HCT116 (cell line): ENCODE measurements at regions not wholly inside any gene's neighbourhood (a gene's known extent, or its start where the extent isn't known, plus 50 kb on each side); places are given as distances from the start of the nearest gene placed in this dataset.

ENCODE experiments used
- ATAC-seq: fragments of 200-7000 bp; cut with Tn5 transposase; 2 replicates; pipeline ENCODE4 v1.9.1; 2020; ENCODE audit warnings: mild to moderate bottlenecking, moderate library complexity
- BruUV-seq: library from RNA; stranded (reverse); fragments of 400-500 nt; replicated peaks from 2 replicates; lab custom pipeline; 2021; lab: Mats Ljungman, UMichigan
- CTCF ChIA-PET: fragments of 300-600 bp; sonication (Branson Sonifier 250); formaldehyde crosslinking; loops from one replicate; lab custom pipeline; 2021; ENCODE audit warnings: antibody characterized with exemption; lab: Charles Lee
- POLR2A ChIA-PET: fragments of 300-600, 350-600 bp; sonication (Branson Sonifier 250); formaldehyde crosslinking; loops from one replicate; lab custom pipeline; 2021; ENCODE audit warnings: antibody characterized with exemption; lab: Charles Lee
- RAD21 ChIA-PET, 2 experiments: fragments of 300-600 bp; sonication (Branson Sonifier 250); formaldehyde crosslinking; loops; one replicate each; lab custom pipeline; 2023; ENCODE audit warnings: low total read pairs in 2 of 2; ENCODE audit not compliant: uncharacterized antibody in 2 of 2, unreplicated experiment in 2 of 2, low non-redundant PET in 1 of 2; lab: Charles Lee
- DNase-seq: peaks from one replicate; pipeline ENCODE4 v3.0.0-alpha.2; 2010; ENCODE audit warnings: low read depth, low spot score
- H2AFZ ChIP-seq: fragments of 200-600 bp; shearing (Covaris generic), sonication (generic); 2 replicates; pipeline ENCODE4 v1.6.1; 2017; ENCODE audit warnings: low read depth, mixed run types, mixed read lengths, antibody characterized with exemption, low read length; ENCODE audit not compliant: poor library complexity, severe bottlenecking
- H3K27ac ChIP-seq: 2 replicates; pipeline ENCODE4 v1.5.1; 2012; ENCODE audit warnings: low read depth, low read length
- H3K27me3 ChIP-seq: fragments of 200-600 bp; sonication (generic); 2 replicates; pipeline ENCODE4 v1.6.1; 2016; ENCODE audit warnings: mixed run types, low read length, mixed read lengths; ENCODE audit not compliant: insufficient read depth
- H3K36me3 ChIP-seq, 2 experiments: fragments of 200-500 bp in 1 of 2; fragments of 200-600 bp in 1 of 2; sonication (Bioruptor generic) in 1 of 2; sonication (generic) in 1 of 2; 2 replicates each; pipeline versions ENCODE4 v1.5.1 to v1.6.1; 2014 to 2016; ENCODE audit warnings: low read length in 2 of 2, inconsistent platforms in 1 of 2, mixed read lengths in 1 of 2, mixed run types in 1 of 2; ENCODE audit not compliant: insufficient read depth in 2 of 2, control insufficient read depth in 1 of 2
- H3K4me1 ChIP-seq, 2 experiments: fragments of 200-600 bp in 1 of 2; sonication (generic) in 1 of 2; 2 replicates each; pipeline versions ENCODE4 v1.5.1 to v1.6.1; 2012 to 2017; ENCODE audit warnings: low read length in 2 of 2, inconsistent platforms in 1 of 2, mild to moderate bottlenecking in 1 of 2, mixed read lengths in 1 of 2, mixed run types in 1 of 2, moderate library complexity in 1 of 2; ENCODE audit not compliant: insufficient read depth in 2 of 2, control insufficient read depth in 1 of 2
- H3K4me2 ChIP-seq: fragments of 200-600 bp; sonication (generic); 2 replicates; pipeline ENCODE4 v1.6.1; 2017; ENCODE audit warnings: mixed run types, low read length, mixed read lengths
- H3K4me3 ChIP-seq, 2 experiments: fragments of 200-600 bp in 1 of 2; sonication (generic) in 1 of 2; replicated peaks in 1 of 2; 2 replicates each; pipeline ENCODE4 v1.5.1; 2011 to 2016; ENCODE audit warnings: low read length in 2 of 2, control low read depth in 1 of 2, low read depth in 1 of 2, mild to moderate bottlenecking in 1 of 2, mixed read lengths in 1 of 2, mixed run types in 1 of 2
- H3K79me2 ChIP-seq: fragments of 200-600 bp; sonication (generic); 2 replicates; pipeline ENCODE4 v1.6.1; 2017; ENCODE audit warnings: mild to moderate bottlenecking, mixed run types, low read length, moderate library complexity, mixed read lengths; ENCODE audit not compliant: insufficient read depth
- H3K9ac ChIP-seq: fragments of 200-600 bp; sonication (generic); 2 replicates; pipeline ENCODE4 v1.6.1; 2016; ENCODE audit warnings: low read length, mixed read lengths
- H3K9me2 ChIP-seq: fragments of 200-600 bp; sonication (generic), shearing (Covaris generic); 2 replicates; pipeline ENCODE4 v1.6.1; 2017; ENCODE audit warnings: mixed run types, mild to moderate bottlenecking, moderate library complexity; ENCODE audit not compliant: insufficient read depth
- H3K9me3 ChIP-seq, 2 experiments: fragments of 200-500 bp in 1 of 2; fragments of 200-600 bp in 1 of 2; sonication (Bioruptor generic) in 1 of 2; sonication (generic) in 1 of 2; 2 replicates each; pipeline ENCODE4 v1.6.1; 2014 to 2017; ENCODE audit warnings: low read length in 2 of 2, mixed read lengths in 2 of 2, inconsistent platforms in 1 of 2, low read depth in 1 of 2, mild to moderate bottlenecking in 1 of 2, mixed run types in 1 of 2, moderate library complexity in 1 of 2; ENCODE audit not compliant: control insufficient read depth in 1 of 2, insufficient read depth in 1 of 2
- H4K20me1 ChIP-seq: fragments of 200-600 bp; sonication (generic), shearing (Covaris generic); 2 replicates; pipeline ENCODE4 v1.6.1; 2017; ENCODE audit warnings: mixed run types, mild to moderate bottlenecking, moderate library complexity; ENCODE audit not compliant: insufficient read depth
- CBX3 ChIP-seq: IDR thresholded peaks from 2 replicates; pipeline ENCODE4 v1.6.1; 2012; ENCODE audit warnings: low read depth
- CEBPB ChIP-seq: IDR thresholded peaks from 2 replicates; pipeline ENCODE4 v1.6.1; 2012; ENCODE audit warnings: low read depth
- EGR1 ChIP-seq: IDR thresholded peaks from 2 replicates; pipeline ENCODE4 v1.6.1; 2012; ENCODE audit warnings: low read depth
- EZH2phosphoT487 ChIP-seq: fragments of 200-600 bp; IDR thresholded peaks from 2 replicates; pipeline ENCODE4 v1.6.1; 2018; ENCODE audit warnings: antibody characterized with exemption, borderline replicate concordance
- JUND ChIP-seq: IDR thresholded peaks from 2 replicates; pipeline ENCODE4 v1.6.1; 2012
- POLR2AphosphoS5 ChIP-seq: IDR thresholded peaks from 2 replicates; pipeline ENCODE4 v1.6.1; 2011; ENCODE audit warnings: mild to moderate bottlenecking, low read depth, low read length, moderate library complexity
- RAD21 ChIP-seq: IDR thresholded peaks from 2 replicates; pipeline ENCODE4 v1.6.1; 2012; ENCODE audit warnings: low read depth, mild to moderate bottlenecking
- SIN3A ChIP-seq: IDR thresholded peaks from 2 replicates; pipeline ENCODE4 v1.6.1; 2012; ENCODE audit warnings: low read depth
- SP1 ChIP-seq: IDR thresholded peaks from 2 replicates; pipeline ENCODE4 v1.6.1; 2012; ENCODE audit warnings: low read depth
- SRF ChIP-seq: IDR thresholded peaks from 2 replicates; pipeline ENCODE4 v1.6.1; 2012; ENCODE audit warnings: low read depth
- TCF7L2 ChIP-seq: IDR thresholded peaks from 2 replicates; pipeline ENCODE4 v1.7.0; 2011; ENCODE audit warnings: borderline replicate concordance, inconsistent platforms; ENCODE audit not compliant: insufficient read depth, insufficient read length; ENCODE audit errors: extremely low read depth
- YY1 ChIP-seq: IDR thresholded peaks from 2 replicates; pipeline ENCODE4 v1.6.1; 2011; ENCODE audit warnings: low read length, low read depth, moderate library complexity, mild to moderate bottlenecking; ENCODE audit not compliant: insufficient replicate concordance; ENCODE audit errors: extremely low read depth
- ZFX ChIP-seq: fragments of 450-650 bp; IDR thresholded peaks from 2 replicates; pipeline ENCODE4 v1.6.1; 2017
- ZNF274 ChIP-seq: fragments of 200-500 bp; sonication (Bioruptor generic); IDR thresholded peaks from 2 replicates; pipeline ENCODE4 v1.6.1; 2014; ENCODE audit warnings: mild to moderate bottlenecking, low read depth, low read length, inconsistent platforms
- intact Hi-C: fragments of 100-400 bp; cut with micrococcal nuclease; formaldehyde crosslinking; loops from 2 replicates; pipeline ENCODE4 v1.10.0; 2022
- TF ChIP-seq, protein P1 (sequence below): IDR thresholded peaks from 2 replicates; pipeline ENCODE4 v1.6.1; 2012
- TF ChIP-seq, protein P2 (sequence below): IDR thresholded peaks from 2 replicates; pipeline ENCODE4 v1.6.1; 2012
- TF ChIP-seq, protein P3 (sequence below): IDR thresholded peaks from 2 replicates; pipeline ENCODE4 v1.6.1; 2011; ENCODE audit warnings: mild to moderate bottlenecking, low read length, moderate library complexity; ENCODE audit not compliant: insufficient replicate concordance; ENCODE audit errors: extremely low read depth
- TF ChIP-seq, protein P4 (sequence below): IDR thresholded peaks from 2 replicates; pipeline ENCODE4 v1.6.1; 2012; ENCODE audit warnings: low read depth

DNA sequence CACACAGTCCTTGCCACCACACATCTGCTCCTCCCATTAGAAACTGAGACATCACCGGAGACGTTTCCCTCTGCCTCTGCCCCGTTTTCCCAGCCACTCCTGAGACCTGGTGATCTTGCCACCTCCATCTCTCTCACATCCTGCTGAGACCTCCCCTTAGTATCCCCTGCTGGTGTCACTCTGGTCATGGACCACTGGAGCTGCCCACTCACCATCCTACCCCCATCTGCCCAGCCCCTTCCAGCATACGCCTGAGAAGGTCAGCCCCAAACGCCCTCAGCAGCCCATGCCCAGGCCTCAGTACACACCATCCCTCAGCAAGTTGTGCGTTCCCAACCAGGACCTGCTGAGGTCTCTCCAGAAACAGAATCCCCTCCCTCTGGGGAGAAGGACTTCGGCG lies 64.3 kb downstream of the SHANK2 start:
- ChIA-PET RAD21 (no interaction called here), CTCF (no interaction called here), POLR2A (no interaction called here)
- no peaks in the 10 kb centered on the region for H3K9me3 ChIP-seq
- no peaks in the 10 kb centered on the region for H3K27me3 ChIP-seq
- no peak for DNase-seq
- H4K20me1 ChIP-seq: no peaks in the 10 kb centered on the region
- H3K4me3 ChIP-seq: no peak overlapping the region
- no peak overlapping the region for H2AFZ ChIP-seq
- intact Hi-C loops: no loop called here
- TF ChIP-seq ZNF274 (no peak), TCF7L2 (no peak), ZFX (no peak), CBX3 (no peak), SIN3A (no peak), POLR2AphosphoS5 (no peak), RAD21 (no peak), EGR1 (no peak), SRF (no peak), CEBPB (no peak), YY1 (no peak), EZH2phosphoT487 (no peak), SP1 (no peak), JUND (no peak)
- TF ChIP-seq, protein P1, sequence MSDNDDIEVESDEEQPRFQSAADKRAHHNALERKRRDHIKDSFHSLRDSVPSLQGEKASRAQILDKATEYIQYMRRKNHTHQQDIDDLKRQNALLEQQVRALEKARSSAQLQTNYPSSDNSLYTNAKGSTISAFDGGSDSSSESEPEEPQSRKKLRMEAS: no peak
- TF ChIP-seq, protein P2, sequence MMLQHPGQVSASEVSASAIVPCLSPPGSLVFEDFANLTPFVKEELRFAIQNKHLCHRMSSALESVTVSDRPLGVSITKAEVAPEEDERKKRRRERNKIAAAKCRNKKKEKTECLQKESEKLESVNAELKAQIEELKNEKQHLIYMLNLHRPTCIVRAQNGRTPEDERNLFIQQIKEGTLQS: no peak
- TF ChIP-seq, protein P3, sequence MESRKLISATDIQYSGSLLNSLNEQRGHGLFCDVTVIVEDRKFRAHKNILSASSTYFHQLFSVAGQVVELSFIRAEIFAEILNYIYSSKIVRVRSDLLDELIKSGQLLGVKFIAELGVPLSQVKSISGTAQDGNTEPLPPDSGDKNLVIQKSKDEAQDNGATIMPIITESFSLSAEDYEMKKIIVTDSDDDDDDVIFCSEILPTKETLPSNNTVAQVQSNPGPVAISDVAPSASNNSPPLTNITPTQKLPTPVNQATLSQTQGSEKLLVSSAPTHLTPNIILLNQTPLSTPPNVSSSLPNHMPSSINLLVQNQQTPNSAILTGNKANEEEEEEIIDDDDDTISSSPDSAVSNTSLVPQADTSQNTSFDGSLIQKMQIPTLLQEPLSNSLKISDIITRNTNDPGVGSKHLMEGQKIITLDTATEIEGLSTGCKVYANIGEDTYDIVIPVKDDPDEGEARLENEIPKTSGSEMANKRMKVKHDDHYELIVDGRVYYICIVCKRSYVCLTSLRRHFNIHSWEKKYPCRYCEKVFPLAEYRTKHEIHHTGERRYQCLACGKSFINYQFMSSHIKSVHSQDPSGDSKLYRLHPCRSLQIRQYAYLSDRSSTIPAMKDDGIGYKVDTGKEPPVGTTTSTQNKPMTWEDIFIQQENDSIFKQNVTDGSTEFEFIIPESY: no peak
- TF ChIP-seq, protein P4, sequence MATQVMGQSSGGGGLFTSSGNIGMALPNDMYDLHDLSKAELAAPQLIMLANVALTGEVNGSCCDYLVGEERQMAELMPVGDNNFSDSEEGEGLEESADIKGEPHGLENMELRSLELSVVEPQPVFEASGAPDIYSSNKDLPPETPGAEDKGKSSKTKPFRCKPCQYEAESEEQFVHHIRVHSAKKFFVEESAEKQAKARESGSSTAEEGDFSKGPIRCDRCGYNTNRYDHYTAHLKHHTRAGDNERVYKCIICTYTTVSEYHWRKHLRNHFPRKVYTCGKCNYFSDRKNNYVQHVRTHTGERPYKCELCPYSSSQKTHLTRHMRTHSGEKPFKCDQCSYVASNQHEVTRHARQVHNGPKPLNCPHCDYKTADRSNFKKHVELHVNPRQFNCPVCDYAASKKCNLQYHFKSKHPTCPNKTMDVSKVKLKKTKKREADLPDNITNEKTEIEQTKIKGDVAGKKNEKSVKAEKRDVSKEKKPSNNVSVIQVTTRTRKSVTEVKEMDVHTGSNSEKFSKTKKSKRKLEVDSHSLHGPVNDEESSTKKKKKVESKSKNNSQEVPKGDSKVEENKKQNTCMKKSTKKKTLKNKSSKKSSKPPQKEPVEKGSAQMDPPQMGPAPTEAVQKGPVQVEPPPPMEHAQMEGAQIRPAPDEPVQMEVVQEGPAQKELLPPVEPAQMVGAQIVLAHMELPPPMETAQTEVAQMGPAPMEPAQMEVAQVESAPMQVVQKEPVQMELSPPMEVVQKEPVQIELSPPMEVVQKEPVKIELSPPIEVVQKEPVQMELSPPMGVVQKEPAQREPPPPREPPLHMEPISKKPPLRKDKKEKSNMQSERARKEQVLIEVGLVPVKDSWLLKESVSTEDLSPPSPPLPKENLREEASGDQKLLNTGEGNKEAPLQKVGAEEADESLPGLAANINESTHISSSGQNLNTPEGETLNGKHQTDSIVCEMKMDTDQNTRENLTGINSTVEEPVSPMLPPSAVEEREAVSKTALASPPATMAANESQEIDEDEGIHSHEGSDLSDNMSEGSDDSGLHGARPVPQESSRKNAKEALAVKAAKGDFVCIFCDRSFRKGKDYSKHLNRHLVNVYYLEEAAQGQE: no peak
- H3K9ac ChIP-seq: no peak overlapping the region
- no peak overlapping the region for H3K4me2 ChIP-seq
- H3K36me3 ChIP-seq: no peaks in the 10 kb centered on the region
- no peaks in the 10 kb centered on the region for H3K79me2 ChIP-seq
- H3K4me1 ChIP-seq: no peaks in the 10 kb centered on the region
- no peak overlapping the region for H3K27ac ChIP-seq
- no TSS peak for BruUV-seq
- no peaks in the 10 kb centered on the region for H3K9me2 ChIP-seq
- ATAC-seq: no peak
